ENCODE measurements at regions not wholly inside any gene's neighbourhood (a gene's known extent, or its start where the extent isn't known, plus 50 kb on each side); places are given as distances from the start of the nearest gene placed in this dataset.

DNA sequence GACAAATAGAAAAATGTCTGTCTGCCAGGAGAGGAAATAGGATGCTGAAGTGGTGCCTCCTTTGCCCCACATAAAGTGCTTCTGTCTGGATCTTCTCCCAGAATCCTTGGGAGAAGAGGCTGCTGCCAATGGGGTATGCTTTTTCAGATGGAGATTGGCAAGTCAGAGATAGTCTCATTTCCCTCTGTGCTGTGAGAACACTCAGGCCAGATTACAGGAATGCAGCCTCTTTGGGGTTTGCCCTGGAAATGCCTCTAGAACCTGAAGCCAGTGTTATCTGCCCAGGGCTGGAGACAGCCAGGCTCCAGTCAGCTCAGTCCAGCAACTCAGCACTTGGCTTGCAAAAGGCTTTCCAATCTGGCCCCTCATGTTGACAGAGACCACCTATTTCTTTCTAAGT, 119.1 kb upstream of the PHYHIPL start:
- ChIA-PET CTCF (no interaction called here), POLR2A (ENCODE audit: unreplicated experiment) (no interaction called here)
- H3K9me3 ChIP-seq (ENCODE audit: low read length), result no peaks in the 10 kb centered on the region
- H4K20me1 ChIP-seq (ENCODE audit: low read length), result no peaks in the 10 kb centered on the region
- no peaks in the 10 kb centered on the region for H3K9me2 ChIP-seq (replicated peaks; ENCODE audit: low read length)
- no peak overlapping the region for H2AFZ ChIP-seq (ENCODE audit: low read length)
- no peaks in the 10 kb centered on the region for H3K79me2 ChIP-seq (ENCODE audit: low read length)
- H3K36me3 ChIP-seq (ENCODE audit: low read depth, low read length), result no peaks in the 10 kb centered on the region
- DNase-seq (no peak), ATAC-seq (no peak)
- no peaks in the 10 kb centered on the region for H3F3A ChIP-seq (ENCODE audit: low read length, unreplicated experiment)
- no TSS peak for BruUV-seq (replicated peaks)
- peaks cover 45% of the 10 kb centered on the region for H3K27me3 ChIP-seq (ENCODE audit: low read length)
- H3K27ac ChIP-seq (ENCODE audit: low read length), result no peak overlapping the region
- intact Hi-C loops (cut with micrococcal nuclease), result no loop called here
- H3K4me1 ChIP-seq (ENCODE audit: insufficient read depth, low read length), result no peaks in the 10 kb centered on the region
- no peak overlapping the region for H3K9ac ChIP-seq (ENCODE audit: low read length)
- H3K4me2 ChIP-seq (ENCODE audit: low read length), result no peak overlapping the region
- TF ChIP-seq CTCF (conservative IDR thresholded peaks at IDR 0.05; ENCODE audit: low read depth, low read length) (no peak), EZH2 (IDR thresholded peaks at IDR 0.05; ENCODE audit: low read length, unreplicated experiment) (no peak), EZH2phosphoT487 (IDR thresholded peaks at IDR 0.05; ENCODE audit: borderline replicate concordance, low read length) (no peak)
- H3K4me3 ChIP-seq (ENCODE audit: low read length), result no peak overlapping the region

GRCh38 chr10:59060852-59061251, 115.6 kb upstream of the PHYHIPL start:
- ChIA-PET CTCF (no interaction called here), POLR2A (ENCODE audit: unreplicated experiment) (no interaction called here)
- peaks cover 71% of the 10 kb centered on the region for H3K27me3 ChIP-seq (ENCODE audit: low read length)
- no peak for DNase-seq
- no peaks in the 10 kb centered on the region for H3K79me2 ChIP-seq (ENCODE audit: low read length)
- H3K4me2 ChIP-seq (ENCODE audit: low read length), result no peak overlapping the region
- no peak for ATAC-seq
- no peak overlapping the region for H3K4me3 ChIP-seq (ENCODE audit: low read length)
- TF ChIP-seq EZH2 (IDR thresholded peaks at IDR 0.05; ENCODE audit: low read length, unreplicated experiment) (no peak), CTCF (conservative IDR thresholded peaks at IDR 0.05; ENCODE audit: low read depth, low read length) (no peak), EZH2phosphoT487 (IDR thresholded peaks at IDR 0.05; ENCODE audit: borderline replicate concordance, low read length) (no peak)
- intact Hi-C loops (cut with micrococcal nuclease), result no loop called here
- H4K20me1 ChIP-seq (ENCODE audit: low read length), result no peaks in the 10 kb centered on the region
- H2AFZ ChIP-seq (ENCODE audit: low read length), result no peak overlapping the region
- H3K36me3 ChIP-seq (ENCODE audit: low read depth, low read length), result no peaks in the 10 kb centered on the region
- no peaks in the 10 kb centered on the region for H3K9me2 ChIP-seq (replicated peaks; ENCODE audit: low read length)
- BruUV-seq (replicated peaks), result no TSS peak
- H3F3A ChIP-seq (ENCODE audit: low read length, unreplicated experiment), result no peaks in the 10 kb centered on the region
- H3K9me3 ChIP-seq (ENCODE audit: low read length), result no peaks in the 10 kb centered on the region
- no peaks in the 10 kb centered on the region for H3K4me1 ChIP-seq (ENCODE audit: insufficient read depth, low read length)
- no peak overlapping the region for H3K9ac ChIP-seq (ENCODE audit: low read length)
- no peak overlapping the region for H3K27ac ChIP-seq (ENCODE audit: low read length)

DNA sequence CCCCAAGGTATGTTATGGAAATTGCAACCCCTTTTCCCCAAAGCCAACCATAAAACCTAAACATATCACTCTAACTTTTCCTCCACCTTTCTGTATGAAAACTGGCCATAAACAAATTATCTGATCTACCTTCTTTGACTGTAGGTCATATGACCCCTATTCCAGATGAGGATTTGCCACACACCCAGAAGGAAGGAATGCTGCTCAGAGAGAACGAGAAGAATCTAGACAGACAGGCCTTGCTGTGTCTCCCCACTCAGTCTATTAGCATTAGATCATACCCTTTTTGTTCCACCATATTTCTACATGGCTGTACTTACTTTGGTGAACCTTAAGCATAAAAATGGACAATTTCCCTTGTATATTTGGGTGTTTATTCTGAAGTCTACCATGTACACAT, 113.0 kb upstream of the PHYHIPL start:
- Histone ChIP-seq H3K9me3 (ENCODE audit: low read length) (no peaks in the 10 kb centered on the region), H3K79me2 (ENCODE audit: low read length) (no peaks in the 10 kb centered on the region), H3F3A (ENCODE audit: low read length, unreplicated experiment) (no peaks in the 10 kb centered on the region), H3K4me1 (ENCODE audit: insufficient read depth, low read length) (no peaks in the 10 kb centered on the region), H3K9ac (ENCODE audit: low read length) (no peak overlapping the region), H3K4me2 (ENCODE audit: low read length) (no peak overlapping the region), H3K4me3 (ENCODE audit: low read length) (no peak overlapping the region), H2AFZ (ENCODE audit: low read length) (no peak overlapping the region), H3K36me3 (ENCODE audit: low read depth, low read length) (no peaks in the 10 kb centered on the region), H3K27me3 (ENCODE audit: low read length) (peaks cover 58% of the 10 kb centered on the region), H4K20me1 (ENCODE audit: low read length) (no peaks in the 10 kb centered on the region), H3K9me2 (replicated peaks; ENCODE audit: low read length) (no peaks in the 10 kb centered on the region), H3K27ac (ENCODE audit: low read length) (no peak overlapping the region)
- POLR2A ChIA-PET (ENCODE audit: unreplicated experiment), result no interaction called here
- TF ChIP-seq CTCF (conservative IDR thresholded peaks at IDR 0.05; ENCODE audit: low read depth, low read length) (no peak), EZH2 (IDR thresholded peaks at IDR 0.05; ENCODE audit: low read length, unreplicated experiment) (no peak), EZH2phosphoT487 (IDR thresholded peaks at IDR 0.05; ENCODE audit: borderline replicate concordance, low read length) (no peak)
- ATAC-seq (no peak), DNase-seq (no peak)
- CTCF ChIA-PET, result no interaction called here
- intact Hi-C loops (cut with micrococcal nuclease), result no loop called here
- no TSS peak for BruUV-seq (replicated peaks)

Data from PC-3 (cell line).